HUES48 (cell line): ENCODE measurements at regions not wholly inside any gene's neighbourhood (a gene's known extent, or its start where the extent isn't known, plus 50 kb on each side); places are given as distances from the start of the nearest gene placed in this dataset.

Experiments used
- H3K27ac ChIP-seq: one replicate; pipeline ENCODE4 v1.7.0; 2013; ENCODE audit warnings: low read depth, low read length, inconsistent platforms
- H3K27me3 ChIP-seq: 2 replicates; pipeline ENCODE4 v1.6.1; 2013; ENCODE audit warnings: mild to moderate bottlenecking, low read length; ENCODE audit not compliant: control insufficient read depth, insufficient read depth
- H3K36me3 ChIP-seq: 2 replicates; pipeline ENCODE4 v1.6.1; 2013; ENCODE audit warnings: low read length; ENCODE audit not compliant: control insufficient read depth, insufficient read depth
- H3K4me1 ChIP-seq: 2 replicates; pipeline ENCODE4 v1.6.1; 2013; ENCODE audit warnings: mild to moderate bottlenecking, low read length; ENCODE audit not compliant: control insufficient read depth, insufficient read depth
- H3K4me3 ChIP-seq: 2 replicates; pipeline ENCODE4 v1.5.1; 2013; ENCODE audit warnings: mild to moderate bottlenecking, low read depth, low read length
- H3K9ac ChIP-seq: 2 replicates; pipeline ENCODE4 v1.6.1; 2013; ENCODE audit warnings: mild to moderate bottlenecking, low read depth, low read length, moderate library complexity
- H3K9me3 ChIP-seq: 2 replicates; pipeline ENCODE4 v1.6.1; 2013; ENCODE audit warnings: low read length; ENCODE audit not compliant: control insufficient read depth, insufficient read depth

- H3K27ac ChIP-seq, result no peak overlapping the region
- no peaks in the 10 kb centered on the region for H3K4me1 ChIP-seq
- H3K27me3 ChIP-seq, result no peaks in the 10 kb centered on the region
- H3K9me3 ChIP-seq, result no peaks in the 10 kb centered on the region
- no peaks in the 10 kb centered on the region for H3K36me3 ChIP-seq
- H3K4me3 ChIP-seq, result no peak overlapping the region
- H3K9ac ChIP-seq, result no peak overlapping the region
Observed at GRCh38 chr4:108567831-108568230, 52.5 kb upstream of the RPL34 start.

GRCh38 chr4:108561116-108561515 is 59.3 kb upstream of the RPL34 start:
- no peak overlapping the region for H3K4me3 ChIP-seq
- H3K9ac ChIP-seq, result no peak overlapping the region
- no peaks in the 10 kb centered on the region for H3K4me1 ChIP-seq

DNA sequence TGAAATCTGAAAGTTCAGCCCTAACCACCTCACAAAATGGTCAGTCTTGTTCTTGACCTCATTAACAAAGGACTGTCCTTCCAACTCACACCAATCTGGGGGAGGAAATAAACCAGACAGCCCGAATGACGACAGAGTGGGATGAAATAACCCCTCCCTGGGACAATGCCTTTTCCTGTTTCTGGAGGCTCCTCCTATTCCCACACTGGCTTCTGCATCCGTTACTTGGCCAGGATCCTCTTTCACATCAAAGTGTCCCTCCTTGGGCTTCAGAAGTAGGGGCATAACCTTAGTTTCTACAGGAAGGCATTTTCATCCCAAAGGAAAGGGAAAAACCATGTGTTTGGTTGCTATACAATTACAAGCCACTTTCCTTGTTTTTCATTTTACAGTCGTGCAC is 59.8 kb upstream of the RPL34 start:
- H3K36me3 ChIP-seq, result no peaks in the 10 kb centered on the region
- no peak overlapping the region for H3K27ac ChIP-seq
- no peaks in the 10 kb centered on the region for H3K27me3 ChIP-seq
- no peaks in the 10 kb centered on the region for H3K4me1 ChIP-seq
- H3K9ac ChIP-seq, result no peak overlapping the region
- H3K4me3 ChIP-seq, result no peak overlapping the region
- no peaks in the 10 kb centered on the region for H3K9me3 ChIP-seq

More at GRCh38 chr4:108561116-108561515, 59.3 kb upstream of the RPL34 start:
- Histone ChIP-seq H3K27me3 (no peaks in the 10 kb centered on the region), H3K9me3 (no peaks in the 10 kb centered on the region), H3K27ac (no peak overlapping the region), H3K36me3 (no peaks in the 10 kb centered on the region)

DNA sequence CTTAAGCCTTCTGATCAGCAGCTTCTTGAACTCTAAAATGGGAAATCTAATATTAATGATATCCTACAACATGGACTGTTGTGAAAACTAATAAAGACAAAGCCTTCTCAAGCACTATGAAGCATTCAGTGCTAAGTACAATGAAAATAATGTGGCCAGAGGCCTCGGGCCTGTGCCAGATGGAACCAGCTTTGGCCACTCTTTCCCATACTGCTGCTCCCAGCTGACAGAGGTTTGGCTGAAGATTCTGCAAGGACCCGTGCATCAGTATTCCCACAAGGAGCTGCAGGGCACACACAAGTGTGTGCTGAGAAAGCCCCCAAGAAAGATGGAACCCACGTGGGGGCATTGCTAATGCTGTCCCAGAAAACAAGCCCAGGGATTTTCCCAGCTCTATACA is 60.5 kb upstream of the RPL34 start:
- no peak overlapping the region for H3K9ac ChIP-seq
- H3K4me1 ChIP-seq, result no peaks in the 10 kb centered on the region
- no peaks in the 10 kb centered on the region for H3K36me3 ChIP-seq
- H3K27me3 ChIP-seq, result no peaks in the 10 kb centered on the region
- no peaks in the 10 kb centered on the region for H3K9me3 ChIP-seq
- no peak overlapping the region for H3K4me3 ChIP-seq
- no peak overlapping the region for H3K27ac ChIP-seq

DNA sequence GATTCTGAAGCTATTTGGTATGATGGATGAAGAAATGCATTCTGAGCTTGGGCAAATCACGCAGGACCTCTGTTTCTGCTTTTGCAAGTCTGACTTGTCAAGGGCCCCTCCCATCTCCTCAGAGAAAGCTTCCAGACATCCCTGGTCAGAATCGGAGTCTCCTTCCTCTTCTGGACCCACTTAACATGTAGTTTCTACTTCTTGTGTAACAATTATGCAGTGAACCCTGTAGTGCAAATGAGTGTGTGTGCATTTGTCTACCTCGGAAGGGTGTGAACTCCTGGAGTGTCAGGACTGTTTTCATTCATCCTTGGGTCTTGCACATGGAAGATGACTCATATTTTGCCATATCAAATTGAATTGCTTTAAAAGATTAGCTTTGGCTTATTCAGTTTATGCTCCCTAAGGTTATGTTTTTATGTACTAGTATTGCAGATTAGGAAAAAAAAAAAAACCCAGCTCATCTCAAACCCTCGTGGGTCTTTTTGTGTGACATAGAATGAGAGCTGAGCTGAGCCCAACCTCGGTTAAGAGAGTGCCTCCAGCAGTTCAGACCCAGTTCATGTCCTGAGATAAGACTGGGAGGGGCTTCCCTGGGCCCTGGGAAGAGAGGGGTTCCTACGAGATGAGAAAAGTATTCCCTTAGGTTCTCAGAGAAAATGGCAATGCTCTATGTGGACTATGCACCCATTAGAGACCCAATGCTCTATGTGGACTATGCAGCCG is 61.1 kb upstream of the RPL34 start:
- no peaks in the 10 kb centered on the region for H3K36me3 ChIP-seq
- no peaks in the 10 kb centered on the region for H3K4me1 ChIP-seq
- H3K27me3 ChIP-seq, result no peaks in the 10 kb centered on the region
- H3K4me3 ChIP-seq, result no peak overlapping the region
- no peaks in the 10 kb centered on the region for H3K9me3 ChIP-seq
- H3K9ac ChIP-seq, result no peak overlapping the region
- H3K27ac ChIP-seq, result no peak overlapping the region

DNA sequence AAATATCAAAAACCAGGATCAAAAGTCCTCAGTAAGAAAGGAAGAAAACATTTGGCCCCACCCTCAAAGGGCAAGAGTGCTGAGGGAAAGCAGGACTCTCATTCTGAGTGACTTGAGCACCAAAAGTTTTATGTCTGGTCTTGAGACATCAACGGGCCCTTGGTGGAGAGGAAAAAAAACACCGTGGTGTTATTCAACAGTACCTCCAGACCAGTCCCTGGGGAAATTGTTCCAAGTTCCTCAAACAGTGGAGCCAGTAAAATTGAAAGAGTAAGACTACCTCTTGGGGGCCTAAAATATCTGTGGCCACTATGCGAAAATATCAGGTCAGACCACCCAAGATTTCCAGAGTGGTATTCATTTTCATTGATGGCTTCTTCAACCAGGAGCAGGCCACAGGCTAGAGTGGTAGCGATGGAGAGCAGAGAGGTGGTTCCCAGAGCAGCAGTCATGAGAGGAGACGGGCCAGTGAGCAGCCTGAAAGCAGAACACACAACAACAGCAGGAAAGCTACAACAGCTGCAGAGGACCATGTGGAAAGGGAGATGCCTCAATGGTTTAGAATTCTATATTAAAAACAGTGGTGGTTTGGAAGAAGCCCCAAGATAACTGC is 63.7 kb upstream of the RPL34 start:
- no peak overlapping the region for H3K4me3 ChIP-seq
- H3K9me3 ChIP-seq, result no peaks in the 10 kb centered on the region
- H3K4me1 ChIP-seq, result no peaks in the 10 kb centered on the region
- H3K27me3 ChIP-seq, result no peaks in the 10 kb centered on the region
- no peak overlapping the region for H3K9ac ChIP-seq
- H3K36me3 ChIP-seq, result no peaks in the 10 kb centered on the region
- H3K27ac ChIP-seq, result no peak overlapping the region

- H3K27me3 ChIP-seq, result no peaks in the 10 kb centered on the region
- H3K4me1 ChIP-seq, result no peaks in the 10 kb centered on the region
- no peak overlapping the region for H3K4me3 ChIP-seq
- H3K9ac ChIP-seq, result no peak overlapping the region
- H3K27ac ChIP-seq, result no peak overlapping the region
- no peaks in the 10 kb centered on the region for H3K9me3 ChIP-seq
- H3K36me3 ChIP-seq, result no peaks in the 10 kb centered on the region
Observed at GRCh38 chr4:108556166-108556565, 64.2 kb upstream of the RPL34 start.

GRCh38 chr4:108555701-108556100 is 64.7 kb upstream of the RPL34 start:
- Histone ChIP-seq H3K9ac (no peak overlapping the region), H3K9me3 (no peaks in the 10 kb centered on the region), H3K27me3 (no peaks in the 10 kb centered on the region), H3K4me1 (no peaks in the 10 kb centered on the region), H3K27ac (no peak overlapping the region), H3K4me3 (no peak overlapping the region), H3K36me3 (no peaks in the 10 kb centered on the region)

- Histone ChIP-seq H3K27me3 (no peaks in the 10 kb centered on the region), H3K9ac (no peak overlapping the region), H3K9me3 (no peaks in the 10 kb centered on the region), H3K4me1 (no peaks in the 10 kb centered on the region), H3K27ac (no peak overlapping the region), H3K4me3 (no peak overlapping the region), H3K36me3 (no peaks in the 10 kb centered on the region)
Observed at GRCh38 chr4:108547682-108548081, 72.7 kb upstream of the RPL34 start.

DNA sequence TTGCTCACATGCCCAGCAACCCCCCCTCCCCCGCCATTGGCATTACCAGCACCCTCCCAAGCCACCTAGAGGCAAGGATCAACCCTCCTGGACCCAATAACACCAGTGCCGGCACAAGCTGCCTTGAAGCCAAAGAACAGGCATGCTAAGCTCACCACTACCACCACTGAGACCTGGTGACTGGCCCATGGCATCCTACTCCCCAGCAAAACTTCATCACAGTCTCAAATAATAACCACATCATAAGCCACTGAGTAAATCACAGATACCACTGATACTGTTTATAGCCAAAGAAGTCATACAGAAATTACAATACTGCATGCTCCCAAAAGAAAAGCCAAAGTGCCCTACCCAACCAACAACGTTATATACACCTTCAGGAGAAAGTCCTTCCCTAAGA is 73.6 kb upstream of the RPL34 start:
- Histone ChIP-seq H3K4me3 (no peak overlapping the region), H3K36me3 (no peaks in the 10 kb centered on the region), H3K4me1 (no peaks in the 10 kb centered on the region), H3K27ac (no peak overlapping the region), H3K27me3 (no peaks in the 10 kb centered on the region), H3K9me3 (no peaks in the 10 kb centered on the region), H3K9ac (no peak overlapping the region)

DNA sequence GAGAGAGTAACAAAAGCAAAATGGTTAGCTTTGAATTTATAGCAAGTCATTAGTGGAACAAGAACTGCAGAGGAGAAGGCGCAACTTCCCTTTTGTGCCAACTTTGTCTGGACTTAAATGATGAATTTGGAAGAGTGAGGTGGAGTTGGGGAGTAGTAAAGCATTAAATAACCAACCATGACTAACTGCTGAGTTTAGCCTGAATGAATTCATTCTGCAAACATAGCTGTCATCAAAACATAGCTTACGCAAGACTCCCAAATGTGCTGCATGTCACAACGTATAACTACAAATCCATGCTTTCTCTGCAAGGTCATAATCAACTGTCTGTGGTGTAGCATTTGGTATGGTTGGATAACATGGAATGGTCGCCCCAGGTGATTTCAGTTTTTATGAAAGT is 75.9 kb upstream of the RPL34 start:
- H3K9ac ChIP-seq, result no peak overlapping the region
- no peak overlapping the region for H3K27ac ChIP-seq
- H3K4me3 ChIP-seq, result no peak overlapping the region
- H3K27me3 ChIP-seq, result no peaks in the 10 kb centered on the region
- no peaks in the 10 kb centered on the region for H3K9me3 ChIP-seq
- H3K4me1 ChIP-seq, result no peaks in the 10 kb centered on the region
- H3K36me3 ChIP-seq, result no peaks in the 10 kb centered on the region
